CD4-positive, alpha-beta T cell treated with Interleukin-15 for 4 hours (primary cell): ENCODE measurements at regions not wholly inside any gene's neighbourhood (a gene's known extent, or its start where the extent isn't known, plus 50 kb on each side); places are given as distances from the start of the nearest gene placed in this dataset.
"Not testable (repeated sequence)": the region's sequence is repeated elsewhere in the genome, so short reads cannot be mapped to it uniquely, and the experiment has no call there.

ENCODE experiments used
- DNase-seq: peaks from one replicate; pipeline ENCODE4 v3.0.0-alpha.2; 2020; ENCODE audit warnings: low spot score

DNA sequence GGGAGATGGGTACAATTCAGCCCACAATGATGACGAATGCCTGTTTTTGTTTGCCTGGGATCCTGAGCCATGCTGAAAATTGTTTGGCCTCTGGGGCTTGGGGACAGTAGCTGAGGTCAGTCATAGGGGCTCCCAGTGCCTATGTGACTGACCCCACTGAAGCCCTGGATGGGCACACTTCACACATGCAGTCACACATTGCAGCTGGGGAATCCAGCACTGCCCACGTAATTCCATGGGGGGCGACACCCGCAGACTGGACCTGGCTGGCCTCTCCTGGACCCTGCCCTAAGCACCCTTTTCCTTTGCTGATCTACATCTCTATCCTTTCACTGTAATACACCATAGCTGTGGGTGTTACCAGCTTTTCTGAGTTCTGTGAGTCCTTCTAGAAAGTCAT is 295.2 kb upstream of the HS6ST1 start:
- no peak for DNase-seq

DNA sequence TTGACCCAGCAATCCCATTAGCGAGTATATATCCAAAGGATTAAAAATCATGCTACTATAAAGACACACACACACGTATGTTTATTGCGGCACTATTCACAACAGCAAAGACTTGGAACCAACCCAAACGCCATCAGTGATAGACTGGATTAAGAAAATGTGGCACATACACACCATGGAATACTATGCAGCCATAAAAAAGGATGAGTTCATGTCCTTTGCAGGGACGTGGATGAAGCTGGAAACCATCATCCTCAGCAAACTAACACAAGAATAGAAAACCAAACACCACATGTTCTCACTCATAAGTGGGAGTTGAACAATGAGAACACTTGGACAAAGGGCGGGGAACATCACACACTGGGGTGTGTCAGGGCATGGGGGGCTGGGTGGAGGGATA is 296.2 kb upstream of the HS6ST1 start:
- not testable (repeated sequence) for DNase-seq

DNA sequence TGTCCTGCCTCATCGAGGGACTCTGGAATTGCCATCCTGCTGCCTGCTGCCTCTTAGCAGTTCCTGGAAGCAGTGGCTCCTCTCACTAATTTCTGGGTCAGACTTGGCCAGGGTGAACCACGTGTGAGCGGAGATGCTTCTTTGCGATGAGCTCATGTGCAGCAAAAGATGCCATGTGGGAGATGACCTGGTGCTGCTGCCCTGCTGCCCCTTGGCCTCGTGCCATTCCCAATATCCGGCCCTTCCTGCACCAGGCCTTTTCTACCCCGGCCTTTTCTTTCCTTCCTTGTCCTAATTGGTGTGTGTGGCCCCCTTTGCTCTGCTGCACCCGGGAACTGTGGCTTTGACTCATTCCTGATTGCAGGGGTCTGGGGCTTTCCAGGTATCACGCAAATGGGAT is 296.9 kb upstream of the HS6ST1 start:
- no peak for DNase-seq

DNA sequence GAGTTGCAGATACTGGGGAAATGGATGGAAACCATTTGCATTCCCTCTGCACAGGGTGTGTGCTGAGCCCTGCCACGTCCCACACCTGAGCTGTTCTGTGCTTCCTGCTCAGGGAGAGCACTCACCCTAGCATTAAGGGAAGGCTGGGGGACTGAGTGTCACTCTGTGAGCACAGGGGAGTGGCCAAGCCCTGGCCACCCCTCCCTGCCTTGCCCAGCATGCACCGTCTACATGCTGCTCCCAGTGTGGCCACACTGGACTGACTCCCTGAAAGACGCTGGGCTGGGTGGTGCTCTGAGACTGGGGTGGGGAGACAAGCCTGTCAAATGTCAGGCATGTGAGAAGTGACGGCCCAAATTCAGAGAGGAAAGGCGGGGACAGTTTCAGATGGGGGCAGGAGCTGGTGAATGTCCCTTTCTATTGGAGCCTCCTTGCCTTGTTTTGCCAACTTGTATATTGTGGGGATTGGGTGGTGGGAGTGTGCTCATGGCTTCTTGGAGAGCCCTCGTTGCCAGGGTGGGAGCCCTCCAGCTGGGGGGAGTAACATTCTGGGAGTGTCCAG is 298.4 kb upstream of the HS6ST1 start:
- DNase-seq: no peak

DNA sequence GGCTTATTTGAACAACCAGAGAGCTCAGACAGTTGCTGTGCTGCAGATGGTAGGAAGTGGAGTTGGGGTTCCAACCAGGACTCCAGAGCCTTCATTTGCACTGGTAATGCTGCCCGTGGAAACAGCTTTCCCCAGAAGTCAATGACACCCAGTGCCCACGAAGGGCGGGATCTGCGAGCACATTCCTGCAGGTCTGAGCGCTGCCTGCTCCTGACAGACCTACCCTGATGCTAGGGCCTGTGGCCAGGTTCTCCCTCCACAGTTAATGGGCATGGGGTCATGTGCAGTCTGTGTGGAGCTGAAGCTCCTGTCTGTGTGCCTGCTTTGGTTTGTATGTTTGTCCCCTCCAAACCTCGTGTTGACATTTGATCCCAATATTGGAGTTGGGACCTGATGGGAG is 299.0 kb upstream of the HS6ST1 start:
- DNase-seq: no peak

DNA sequence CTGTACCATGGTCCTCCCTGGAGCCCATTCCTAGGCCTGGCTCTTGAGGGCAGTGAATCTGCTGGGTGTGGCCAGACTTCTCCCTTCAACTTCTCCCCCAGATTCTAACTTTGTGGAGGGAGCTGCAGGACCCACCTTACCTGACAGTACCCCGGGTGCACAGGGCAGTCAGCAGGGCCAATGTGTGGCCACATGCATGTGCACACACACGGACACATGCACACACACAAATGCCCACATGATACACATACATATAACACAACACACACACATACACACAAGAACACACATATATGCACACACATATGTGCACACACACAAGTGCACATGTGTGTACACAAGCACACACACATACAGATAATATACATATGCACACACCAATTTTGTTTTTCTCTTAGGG is 300.0 kb upstream of the HS6ST1 start:
- DNase-seq: no peak

DNA sequence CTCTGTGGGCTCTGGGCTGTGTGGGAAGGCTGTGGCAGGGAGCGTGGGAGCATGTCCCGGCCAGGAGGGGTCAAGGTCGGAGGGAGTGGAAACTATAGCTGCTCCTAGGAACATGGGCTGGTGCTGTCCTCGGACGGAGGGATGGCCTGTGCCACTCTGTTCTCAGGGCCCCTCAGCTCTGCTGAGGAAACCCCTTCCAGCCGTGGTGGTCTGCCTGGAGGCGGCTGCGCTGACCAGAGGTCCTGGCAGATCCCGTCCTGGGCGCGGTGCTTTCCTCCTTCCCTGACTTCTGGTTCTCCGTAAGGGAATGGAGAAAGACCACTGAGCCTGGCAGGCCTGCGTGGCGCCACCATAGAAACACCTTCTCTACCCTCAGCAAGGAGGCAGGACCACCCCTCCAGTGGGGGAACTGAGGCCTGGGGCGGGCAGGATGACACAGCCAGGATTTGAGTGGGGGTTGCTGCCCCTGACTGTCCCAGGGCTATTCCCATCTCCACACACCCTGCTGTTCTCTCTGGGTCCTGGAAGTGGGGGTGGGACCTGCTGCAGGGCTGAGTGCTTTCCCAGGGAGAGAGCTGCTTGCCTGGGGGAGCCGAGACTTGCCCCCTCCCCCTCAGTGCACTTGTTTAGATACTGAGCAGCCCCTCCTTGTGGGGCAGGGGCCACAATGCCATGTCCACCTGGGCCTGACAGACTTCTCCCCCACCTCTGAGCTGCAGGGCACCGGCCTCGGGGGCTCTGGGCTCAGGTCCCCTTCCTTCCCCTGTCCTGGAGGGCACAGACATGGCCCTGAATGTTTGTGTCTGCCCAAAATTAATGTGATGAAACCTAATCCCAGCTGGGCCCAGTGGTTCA is 301.0 kb upstream of the HS6ST1 start:
- DNase-seq: no peak

DNA sequence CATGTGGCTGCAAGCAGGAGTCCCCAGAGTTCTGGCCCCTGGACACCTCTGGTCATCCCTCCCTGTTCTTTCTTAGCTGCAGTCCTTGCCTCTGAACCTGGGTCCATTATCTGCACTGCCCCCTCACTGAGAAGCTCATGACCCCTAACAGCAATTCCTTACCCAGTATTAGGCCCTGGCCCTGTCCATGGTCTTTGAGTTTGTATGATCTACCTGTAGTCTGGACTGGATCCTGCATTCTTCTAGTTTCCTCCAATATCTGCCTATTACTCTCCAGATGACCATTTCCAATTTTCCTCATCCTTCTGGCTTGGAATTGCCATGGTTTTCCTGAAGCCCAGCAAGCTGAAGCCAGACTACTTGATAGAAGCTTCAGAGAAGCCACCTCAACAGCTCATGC is 302.4 kb upstream of the HS6ST1 start:
- DNase-seq: no peak

DNA sequence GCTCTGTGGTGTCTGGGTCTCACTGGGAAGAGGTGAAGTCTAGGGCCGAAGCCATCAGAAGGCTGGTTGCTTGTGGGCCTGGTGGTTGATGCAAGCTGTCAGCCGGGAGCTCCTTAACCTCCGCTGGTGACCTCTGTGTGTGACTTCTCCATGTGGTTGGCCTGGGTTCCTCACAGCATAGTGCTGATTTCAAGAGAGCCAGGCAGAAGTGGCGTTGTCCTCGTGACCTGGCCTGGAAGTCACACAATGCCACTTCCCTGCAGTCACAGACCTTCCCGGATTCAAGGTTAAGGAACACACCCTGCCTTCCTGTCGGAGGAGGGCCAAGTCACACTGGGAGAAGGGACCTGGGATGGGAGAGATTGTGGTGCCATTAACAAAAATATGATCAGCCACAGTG is 303.7 kb upstream of the HS6ST1 start:
- no peak for DNase-seq

DNA sequence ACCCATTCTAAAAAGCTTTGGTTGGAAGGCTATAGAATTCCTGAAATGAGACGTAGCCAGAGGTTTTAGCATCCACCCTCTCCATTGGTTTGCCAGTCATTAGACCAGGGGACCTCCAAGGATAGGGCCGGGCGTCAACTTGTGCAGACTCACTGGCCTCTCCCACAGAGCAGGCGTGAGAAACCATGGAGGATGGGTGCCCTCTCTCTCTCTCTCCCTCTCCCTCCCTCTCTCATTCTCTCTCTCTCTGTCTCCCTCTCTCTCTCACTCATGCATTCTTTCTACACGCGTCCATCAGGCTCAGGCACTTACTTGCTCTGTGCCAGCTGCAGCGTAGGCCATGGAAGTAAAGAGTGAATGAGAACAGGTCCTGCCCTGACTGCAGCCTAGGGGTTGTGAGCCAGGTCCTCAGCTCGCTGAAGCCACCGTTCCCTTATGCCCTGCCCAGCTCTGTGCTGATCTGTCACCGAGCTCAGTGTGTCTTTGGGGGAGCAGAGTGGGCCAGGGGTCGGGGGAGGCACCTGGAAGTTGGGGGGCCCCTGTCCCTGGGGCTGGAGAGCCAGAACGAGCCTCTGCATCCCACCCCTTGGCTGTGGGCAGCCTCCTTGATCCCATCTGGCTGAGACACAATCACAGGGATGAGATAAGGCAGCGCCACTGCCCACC is 304.4 kb upstream of the HS6ST1 start:
- no peak for DNase-seq

DNA sequence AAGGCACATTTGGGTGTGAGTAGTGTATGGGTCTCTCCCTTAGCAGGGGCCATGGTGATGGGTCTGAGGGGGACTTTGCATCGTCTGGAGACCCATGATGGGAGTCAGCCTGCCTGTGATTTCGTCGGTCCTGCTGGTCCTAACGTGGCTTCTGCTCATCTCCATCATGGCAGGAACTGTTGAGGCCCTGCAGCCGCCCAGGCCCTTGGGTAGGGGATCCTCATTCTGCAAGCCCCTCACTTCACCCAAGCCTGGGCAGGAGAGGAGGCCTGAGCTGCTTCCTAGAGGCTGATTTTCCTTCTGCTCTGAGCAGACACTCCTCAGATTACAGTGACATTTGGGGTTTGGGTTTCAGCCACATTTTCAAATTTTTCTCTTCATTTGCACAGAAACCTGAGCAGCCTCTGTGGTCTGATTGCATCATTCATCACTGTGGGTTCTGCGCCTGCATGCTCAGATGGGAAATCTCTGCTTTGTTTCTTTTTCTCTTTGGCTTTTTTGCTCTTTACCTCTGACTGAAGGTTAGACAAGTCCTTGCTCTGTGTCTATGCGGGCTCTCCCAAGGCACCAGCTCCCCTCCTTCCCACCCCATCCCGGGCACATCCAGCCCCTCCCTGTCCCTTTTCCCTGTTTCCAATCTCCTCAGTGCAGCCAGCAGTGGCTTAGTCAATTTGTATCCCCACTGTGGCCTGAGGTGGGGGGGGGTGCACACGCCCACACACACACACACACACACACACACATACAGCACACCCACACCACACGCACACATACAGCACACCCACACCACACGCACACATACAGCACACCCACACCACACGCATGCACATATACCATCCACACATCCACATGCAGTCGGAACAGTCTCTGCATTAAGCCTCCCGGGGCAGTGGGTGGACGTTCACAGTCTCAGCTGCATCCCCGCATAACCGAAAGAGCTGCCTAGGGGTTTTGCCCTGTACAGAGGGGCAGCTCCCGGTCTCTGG is 305.4 kb upstream of the HS6ST1 start:
- DNase-seq: no peak

DNA sequence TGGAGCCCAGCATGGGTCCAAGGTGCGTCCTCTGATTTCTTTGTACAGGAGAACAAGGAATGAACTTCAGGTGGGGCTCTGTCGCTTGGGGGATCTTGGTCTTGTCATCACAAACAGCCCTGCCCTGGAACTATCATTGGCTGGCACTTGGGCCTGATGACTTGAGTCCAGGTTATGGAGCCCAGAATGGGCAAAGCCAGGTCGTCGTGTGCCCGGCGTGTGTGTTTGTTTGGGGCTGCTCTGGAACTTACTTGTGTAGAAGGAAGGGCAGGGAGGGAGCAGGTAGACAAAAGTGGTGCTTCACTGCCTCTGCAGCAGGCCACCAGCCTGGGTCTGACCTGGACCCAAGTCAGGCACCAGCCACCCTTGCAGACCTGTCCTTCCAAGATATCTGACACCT is 306.3 kb upstream of the HS6ST1 start:
- no peak for DNase-seq

DNA sequence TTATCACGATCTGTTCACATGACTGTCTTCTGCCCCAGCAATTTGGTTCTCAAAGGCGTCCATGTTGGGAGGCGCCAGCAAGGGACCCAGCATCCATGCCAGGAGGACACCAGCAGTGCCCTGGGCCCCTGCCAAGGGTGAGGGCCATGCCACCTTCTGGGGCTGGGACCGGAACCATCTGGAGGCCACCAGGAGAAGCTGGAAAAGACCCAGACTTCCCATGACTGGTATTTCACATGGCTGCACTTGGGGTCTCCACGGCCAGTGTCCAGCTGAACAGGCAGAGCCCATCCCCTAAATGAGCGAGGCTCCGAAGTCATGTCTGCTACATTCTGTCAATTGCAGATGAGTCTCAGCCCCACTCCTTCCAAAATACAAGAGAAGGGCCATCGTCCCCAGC is 306.8 kb upstream of the HS6ST1 start:
- no peak for DNase-seq

DNA sequence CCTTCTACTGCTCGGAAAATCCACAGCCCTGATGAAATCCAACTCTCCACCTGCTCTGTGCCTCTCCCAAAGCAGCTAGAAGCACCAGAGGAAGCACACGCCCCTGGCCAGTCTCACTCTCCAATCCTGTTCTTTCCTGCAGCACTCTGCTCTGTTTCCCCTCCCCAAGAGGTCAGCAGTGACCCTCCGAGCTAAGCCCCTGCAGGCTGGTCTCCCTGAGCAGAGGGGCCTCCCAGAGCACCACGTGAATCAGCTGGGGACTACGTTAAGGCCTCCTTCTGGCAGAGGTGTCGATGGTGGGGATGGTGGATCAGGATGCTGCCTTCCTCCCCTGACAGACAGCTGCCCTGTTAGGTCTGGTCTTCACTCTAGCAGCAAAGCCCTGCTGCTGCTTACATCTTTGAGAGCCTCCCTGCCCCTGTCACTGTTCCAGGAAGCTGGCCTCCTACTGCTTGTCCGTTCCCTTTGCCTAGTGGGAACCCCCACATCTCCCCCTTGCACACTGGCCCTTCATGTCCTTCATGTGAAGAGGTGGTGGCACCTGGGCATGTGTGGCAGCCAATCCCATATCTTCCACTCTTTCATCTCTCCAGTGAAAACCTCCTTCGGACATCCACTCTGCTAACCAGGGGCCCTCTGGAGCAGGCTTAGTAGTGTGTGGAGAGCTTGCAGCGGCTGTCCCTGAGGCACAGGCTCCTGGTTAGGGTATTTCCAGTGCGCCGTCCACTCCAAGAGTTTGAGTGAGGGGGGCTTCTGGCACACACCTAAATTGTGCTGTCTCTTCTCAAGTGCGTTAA is 307.5 kb upstream of the HS6ST1 start:
- DNase-seq: no peak

DNA sequence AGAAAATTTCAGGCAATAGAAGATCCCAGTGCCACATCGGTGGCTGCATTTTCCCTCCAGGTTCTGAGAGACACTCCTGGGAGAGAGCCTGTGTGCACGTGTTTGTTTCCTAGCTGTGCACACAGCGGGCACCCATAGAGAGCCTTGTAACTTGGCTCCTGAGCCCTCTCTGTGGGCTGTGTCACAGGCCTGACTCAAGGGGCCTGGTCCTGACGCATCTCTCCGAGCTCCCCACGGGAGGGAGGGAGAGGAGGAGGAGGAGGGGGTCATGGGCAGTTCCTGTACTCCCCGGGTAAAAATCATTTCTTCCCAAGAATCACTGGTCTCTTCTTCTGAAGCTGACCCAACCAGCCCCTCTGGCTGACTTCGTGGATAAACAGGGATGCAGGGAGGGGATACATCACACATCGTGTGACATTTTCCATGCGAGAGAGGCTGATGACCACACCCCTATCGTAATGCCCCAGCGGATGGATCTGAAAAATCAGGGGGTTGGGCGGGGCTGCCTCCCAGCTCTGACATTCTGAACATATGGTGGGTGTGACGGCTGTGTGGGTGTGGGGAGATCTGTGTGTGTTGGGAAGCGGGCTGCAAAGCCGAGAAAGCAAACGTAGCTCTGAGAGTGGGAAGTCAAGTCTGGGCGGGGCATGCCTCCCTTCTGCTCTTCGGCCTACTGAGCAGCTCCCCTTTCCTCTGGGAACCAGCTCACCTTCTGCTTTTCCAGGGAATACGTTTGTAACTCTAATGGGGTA is 308.3 kb upstream of the HS6ST1 start:
- no peak for DNase-seq

DNA sequence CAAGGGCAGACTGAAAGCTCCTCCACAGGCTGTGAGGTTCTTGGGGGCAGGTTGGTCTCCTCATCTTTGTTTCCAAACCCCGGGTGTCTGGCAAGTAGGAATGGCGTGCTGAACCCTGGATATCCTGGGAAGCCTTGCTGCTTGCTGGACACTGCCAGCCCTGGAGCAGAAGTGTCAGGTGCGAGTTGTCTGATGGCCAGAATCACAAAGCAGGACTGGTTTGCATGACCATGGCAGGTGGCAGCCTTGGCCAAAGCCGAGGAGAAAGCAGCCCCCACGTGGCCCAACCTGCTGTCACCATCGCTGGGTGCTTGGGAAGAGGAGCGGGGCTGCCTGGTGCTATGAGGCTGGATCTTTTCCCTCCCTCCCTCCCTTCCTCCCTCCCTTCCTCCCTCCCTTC is 309.5 kb upstream of the HS6ST1 start:
- no peak for DNase-seq

DNA sequence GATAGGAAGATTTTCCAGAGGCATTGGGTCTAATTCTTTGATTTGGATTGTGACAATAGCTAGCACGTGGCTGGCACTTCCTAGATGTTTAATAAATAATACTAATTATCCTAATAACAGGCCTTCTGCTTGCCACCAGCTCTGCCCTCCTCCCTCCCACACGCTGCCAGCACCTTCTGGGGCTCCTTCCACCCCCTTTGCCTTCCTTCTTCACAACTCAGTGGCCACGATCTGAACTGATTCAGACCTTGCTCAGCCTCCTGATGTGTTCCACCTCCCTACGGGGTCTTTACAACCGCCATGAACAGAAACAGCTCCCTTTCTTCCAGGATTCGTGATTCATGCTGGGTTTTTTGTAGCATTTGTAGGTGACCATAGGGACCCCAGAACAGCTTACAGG is 310.3 kb upstream of the HS6ST1 start:
- no peak for DNase-seq

DNA sequence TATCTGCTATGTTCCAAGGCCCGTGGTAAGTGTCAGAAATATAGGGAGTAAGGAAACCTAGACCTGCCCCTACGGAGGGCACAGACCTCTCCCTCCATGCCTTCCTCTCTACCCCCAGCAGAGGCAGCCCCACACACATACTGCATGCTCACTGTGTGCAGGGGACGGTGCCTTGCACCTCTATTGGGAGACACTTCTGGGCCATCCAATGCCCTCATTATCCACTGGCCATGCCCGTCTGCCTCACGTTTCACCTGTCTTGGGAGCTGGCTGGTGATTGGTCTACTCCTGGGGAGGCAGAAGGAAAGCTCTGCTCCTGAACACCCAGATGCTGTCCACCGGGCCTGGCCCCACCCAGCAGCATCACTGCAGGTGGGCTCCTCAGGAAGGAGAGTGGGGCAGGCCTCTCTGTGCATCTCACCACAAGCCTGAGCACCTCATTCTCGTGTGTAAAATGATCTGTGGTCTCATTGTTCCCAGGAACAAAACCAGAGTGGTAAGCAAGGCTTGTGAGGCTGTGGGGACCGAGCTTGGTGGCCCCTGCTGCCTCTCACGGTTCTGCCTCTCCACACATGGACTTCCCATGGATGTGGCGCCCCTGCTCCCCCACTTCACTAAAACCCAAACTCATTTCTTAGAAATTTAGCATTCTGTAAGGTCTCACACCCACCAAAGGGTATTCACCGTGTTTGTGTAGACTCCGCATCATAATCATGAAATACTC is 312.5 kb upstream of the HS6ST1 start:
- DNase-seq: no peak

DNA sequence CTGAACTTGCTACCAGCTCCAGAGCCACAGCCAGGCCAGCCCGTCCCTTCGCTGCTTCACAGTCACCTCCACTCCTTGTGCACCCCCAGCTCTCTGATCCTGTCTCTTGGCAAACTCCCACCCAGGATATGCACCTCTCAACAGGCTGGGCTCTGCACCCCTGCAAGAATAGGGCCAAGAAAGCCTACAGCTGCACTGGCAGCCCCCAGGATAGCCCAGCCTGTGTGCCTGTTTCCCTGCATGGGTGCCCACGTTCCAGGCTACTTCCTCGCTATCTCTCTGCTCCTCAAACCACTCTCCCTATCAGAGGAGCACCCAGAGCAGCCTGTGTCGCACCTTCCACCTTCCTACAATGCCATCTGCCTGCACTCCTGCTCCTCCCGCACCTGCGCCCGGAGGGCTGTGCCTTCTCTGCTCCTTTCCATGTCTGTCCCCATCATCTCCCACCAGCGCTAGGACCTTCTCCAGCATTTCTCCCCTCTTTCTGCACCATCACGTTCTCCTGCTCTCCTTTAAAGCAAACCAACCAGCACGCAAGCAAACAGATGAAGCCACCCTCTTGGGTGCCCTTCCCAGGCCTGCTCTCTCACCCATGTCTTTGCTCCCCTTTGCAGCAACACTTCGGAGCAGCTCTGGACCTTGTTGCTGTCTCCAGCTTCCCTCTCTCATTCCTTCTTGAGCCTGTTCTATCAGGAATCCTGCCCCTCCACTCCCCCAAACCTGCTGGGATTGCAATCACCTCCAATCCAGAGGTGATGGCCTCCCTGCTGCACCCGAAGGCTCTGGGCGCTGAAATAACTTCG is 313.2 kb upstream of the HS6ST1 start:
- DNase-seq: no peak
